NK-92 (cell line): ENCODE measurements at regions not wholly inside any gene's neighbourhood (a gene's known extent, or its start where the extent isn't known, plus 50 kb on each side); places are given as distances from the start of the nearest gene placed in this dataset.

ENCODE experiments used
- DNase-seq: peaks from one replicate; lab custom pipeline; 2025; ENCODE audit not compliant: unreplicated experiment; lab: John Stamatoyannopoulos, UW

- no peak for DNase-seq
Observed at GRCh38 chr1:208879022-208879421, 634.8 kb upstream of the PLXNA2 start.

- DNase-seq: no peak
Observed at GRCh38 chr1:208880433-208881100, 636.4 kb upstream of the PLXNA2 start.

- no peak for DNase-seq
Observed at GRCh38 chr1:208885060-208885459, 640.9 kb upstream of the PLXNA2 start.

DNA sequence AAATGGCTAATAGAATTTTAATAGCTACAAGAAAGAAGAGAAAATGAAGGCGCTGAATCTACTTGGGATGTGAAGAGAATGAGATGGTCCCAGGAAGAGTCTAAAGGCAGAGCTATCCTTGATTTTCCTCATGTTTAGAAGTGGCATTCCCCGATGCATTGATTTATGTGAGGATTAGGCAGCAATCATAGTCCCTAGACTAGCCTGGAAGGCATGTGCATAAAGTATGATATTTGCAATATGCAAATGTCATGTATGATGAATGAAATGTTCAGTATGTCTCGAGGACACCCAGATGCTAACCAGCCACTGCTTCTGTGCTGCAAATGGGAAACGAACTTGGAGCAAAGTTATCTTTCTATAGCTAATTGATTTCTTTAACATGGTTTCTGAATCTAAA, 641.5 kb upstream of the PLXNA2 start:
- DNase-seq: no peak

DNA sequence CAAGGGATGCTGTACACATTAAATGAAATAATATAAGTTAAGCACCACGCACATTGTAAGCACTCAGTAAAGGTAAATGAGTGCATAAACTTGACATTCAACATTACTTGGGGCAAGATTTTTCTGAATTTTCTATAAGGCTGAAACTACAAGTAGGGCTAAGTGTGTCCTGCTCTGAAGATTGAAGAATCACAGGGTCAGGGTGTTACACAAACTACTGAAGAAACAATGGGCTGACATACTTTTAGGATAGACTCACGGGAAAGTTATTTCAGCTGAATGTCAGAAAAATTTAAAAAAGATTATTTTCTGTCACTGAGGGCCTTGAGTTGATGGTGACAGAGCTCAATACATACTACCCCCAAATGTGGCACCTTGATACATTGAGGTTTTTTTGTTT, 644.2 kb upstream of the PLXNA2 start:
- no peak for DNase-seq

- no peak for DNase-seq
Observed at GRCh38 chr1:208892147-208892546, 648.0 kb upstream of the PLXNA2 start.

DNA sequence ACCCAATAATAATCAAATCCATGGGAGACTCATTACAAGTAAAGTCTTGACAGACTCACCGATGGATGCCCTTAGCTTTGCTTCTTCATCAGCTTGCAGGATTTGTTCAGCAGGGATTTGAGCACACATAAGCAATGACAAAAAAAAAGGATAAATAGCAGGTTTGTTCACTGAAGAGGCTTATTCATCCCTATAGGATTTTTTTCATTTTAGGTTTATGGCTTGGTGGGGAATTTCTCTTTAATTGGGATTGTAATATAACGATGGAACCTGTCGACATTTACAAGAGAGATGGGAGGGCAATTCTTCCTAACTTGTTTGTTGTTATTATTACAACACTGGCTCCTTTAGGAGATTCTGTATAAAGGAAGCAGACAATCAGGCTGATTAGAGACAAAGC, 649.1 kb upstream of the PLXNA2 start:
- no peak for DNase-seq

DNA sequence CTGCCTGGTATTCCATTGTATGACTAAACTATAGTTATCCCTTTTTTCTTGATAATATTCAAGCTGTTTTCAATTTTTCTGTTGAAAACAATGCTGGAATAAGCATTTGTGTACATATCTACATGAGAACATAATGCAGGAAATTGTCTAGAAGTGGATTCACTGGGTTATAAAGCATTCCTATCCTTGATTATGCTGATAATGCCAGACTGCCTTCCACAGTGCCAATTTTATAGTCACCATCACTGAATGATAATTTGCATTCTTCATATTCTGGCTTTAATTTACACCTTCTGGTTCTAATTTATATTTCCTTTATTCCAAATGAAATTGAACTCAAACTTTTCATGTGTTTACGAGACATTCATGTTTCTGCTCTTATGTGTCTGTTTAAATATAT, 651.0 kb upstream of the PLXNA2 start:
- no peak for DNase-seq

DNA sequence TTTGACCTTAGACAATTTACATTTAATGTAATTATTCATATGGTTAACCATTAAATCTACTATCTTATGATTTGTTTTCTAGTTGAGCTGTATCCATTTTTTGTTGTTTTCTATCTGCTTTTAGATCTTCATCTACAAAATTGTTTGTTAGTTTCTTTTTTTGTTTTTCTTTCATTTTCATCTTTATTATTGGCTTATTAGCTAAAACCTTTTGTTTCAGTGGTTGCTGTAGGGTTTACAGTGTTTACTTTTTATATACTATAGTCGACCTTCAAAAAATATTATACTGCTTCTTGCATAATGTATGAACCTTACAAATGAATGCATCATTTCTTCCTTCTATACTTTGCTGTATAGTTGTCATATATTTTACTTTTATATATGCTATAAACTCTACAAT, 651.6 kb upstream of the PLXNA2 start:
- no peak for DNase-seq

- no peak for DNase-seq
Observed at GRCh38 chr1:208896768-208897167, 652.6 kb upstream of the PLXNA2 start.

DNA sequence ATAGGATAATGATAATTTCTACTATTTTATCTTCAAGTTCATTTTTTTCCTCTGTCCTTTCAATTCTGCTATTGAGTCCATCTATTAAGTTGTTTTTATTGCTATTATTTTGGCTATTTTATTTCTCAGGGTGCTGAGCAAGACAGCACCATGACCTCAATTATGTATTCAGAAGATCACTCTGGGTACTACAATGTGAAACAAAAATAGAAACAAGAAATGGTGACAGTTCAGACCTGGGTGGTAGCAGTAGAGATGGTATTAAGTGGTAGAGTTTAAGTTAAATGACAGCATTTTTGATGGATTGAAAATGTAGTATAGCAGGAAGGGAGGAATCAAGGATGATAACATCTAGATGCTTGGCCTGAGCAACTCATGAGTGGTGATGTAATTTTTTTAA, 655.3 kb upstream of the PLXNA2 start:
- DNase-seq: no peak

DNA sequence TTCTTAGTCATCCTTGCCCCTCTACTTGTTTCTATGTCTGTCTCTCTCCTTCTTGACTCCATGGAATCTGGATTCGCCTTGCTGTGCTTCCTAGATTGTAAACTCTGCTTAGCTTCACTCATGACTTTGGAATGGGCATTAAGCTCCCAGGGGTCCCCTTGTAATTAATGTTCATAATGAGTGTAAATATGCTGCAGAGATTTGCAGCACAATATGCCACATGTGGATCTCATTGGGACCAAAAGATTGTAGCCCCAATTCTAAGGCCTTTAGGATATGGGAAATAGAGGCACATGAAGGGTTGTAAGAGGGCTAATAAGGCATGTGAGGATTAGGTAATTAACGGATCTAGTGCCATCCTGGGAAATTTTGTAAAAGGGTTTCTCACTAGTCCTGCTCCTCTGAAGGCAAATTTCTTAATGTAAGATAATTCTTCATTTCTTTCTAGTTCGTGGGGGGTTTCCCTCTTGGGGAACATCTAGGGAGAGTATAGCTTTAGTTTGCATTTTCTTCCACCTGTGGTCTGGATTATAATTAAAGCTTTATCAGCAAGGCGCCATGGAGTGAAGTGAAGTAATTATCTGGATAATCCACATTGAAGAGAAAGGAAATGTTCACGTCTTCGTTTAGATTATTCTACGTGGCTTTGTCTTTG, 659.2 kb upstream of the PLXNA2 start:
- DNase-seq: no peak

- no peak for DNase-seq
Observed at GRCh38 chr1:208907790-208908189, 663.6 kb upstream of the PLXNA2 start.

GRCh38 chr1:208909011-208909984, 665.1 kb upstream of the PLXNA2 start:
- DNase-seq: no peak

- no peak for DNase-seq
Observed at GRCh38 chr1:208910161-208910560, 666.0 kb upstream of the PLXNA2 start.

DNA sequence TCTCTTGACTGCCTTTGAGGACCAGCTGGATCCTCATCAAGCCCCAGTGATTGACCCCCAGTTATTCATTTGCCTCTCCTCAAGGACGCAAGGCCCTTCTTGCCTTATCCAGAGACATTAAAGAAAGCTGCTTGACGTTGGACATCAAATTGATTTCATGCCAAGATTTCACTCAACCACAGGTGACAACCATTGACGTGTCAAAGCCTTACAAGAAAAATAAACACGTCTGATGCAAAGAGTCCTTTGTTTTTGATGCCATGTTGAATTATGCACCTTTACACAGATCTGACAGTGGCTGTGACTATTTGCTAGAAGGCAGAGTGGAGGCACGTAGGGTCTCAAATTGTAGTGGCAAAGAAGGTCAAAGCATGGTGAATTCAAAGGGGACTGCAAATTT, 666.2 kb upstream of the CAMK1G start:
- DNase-seq: no peak

DNA sequence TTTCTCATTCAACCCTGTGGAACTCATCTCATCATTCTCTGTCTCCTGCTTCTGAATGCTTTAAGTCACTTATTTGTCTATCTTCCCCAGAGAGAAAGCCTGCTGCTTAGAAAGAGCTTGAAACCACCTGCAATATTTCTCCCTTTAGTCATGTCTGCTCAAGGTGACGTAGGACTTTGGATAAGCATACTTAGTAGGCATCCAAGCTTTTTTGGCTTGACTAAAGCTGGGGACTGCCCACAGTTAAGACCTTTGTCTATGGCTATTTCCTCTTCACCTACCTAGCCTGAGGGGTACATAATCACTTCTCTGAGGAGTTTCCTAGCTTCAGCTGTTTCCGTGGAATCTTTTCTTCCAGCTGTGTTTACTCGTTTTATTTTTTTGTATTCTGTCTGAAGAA, 665.8 kb upstream of the CAMK1G start:
- no peak for DNase-seq

DNA sequence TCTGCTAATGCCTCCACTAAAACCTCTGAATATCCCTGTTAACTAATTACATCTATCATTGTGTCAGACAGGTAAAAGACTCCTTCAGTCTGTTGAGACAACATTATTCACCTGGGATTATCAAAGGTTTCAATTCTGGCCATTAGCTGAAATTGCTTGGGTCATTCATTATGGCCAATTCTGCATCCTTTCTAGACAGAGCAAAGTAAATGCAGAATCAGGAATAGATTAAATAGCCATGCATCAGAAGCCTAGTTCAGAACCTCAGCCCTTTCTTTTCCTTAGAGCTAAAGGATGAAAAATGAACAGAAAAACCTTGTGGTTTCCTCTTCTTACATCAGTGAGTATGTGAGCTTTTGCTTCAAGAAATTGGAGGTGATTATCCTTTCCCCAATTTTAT, 665.4 kb upstream of the CAMK1G start:
- no peak for DNase-seq

- no peak for DNase-seq
Observed at GRCh38 chr1:208919371-208919770, 664.1 kb upstream of the CAMK1G start.

GRCh38 chr1:208921259-208921658, 662.3 kb upstream of the CAMK1G start:
- DNase-seq: no peak

DNA sequence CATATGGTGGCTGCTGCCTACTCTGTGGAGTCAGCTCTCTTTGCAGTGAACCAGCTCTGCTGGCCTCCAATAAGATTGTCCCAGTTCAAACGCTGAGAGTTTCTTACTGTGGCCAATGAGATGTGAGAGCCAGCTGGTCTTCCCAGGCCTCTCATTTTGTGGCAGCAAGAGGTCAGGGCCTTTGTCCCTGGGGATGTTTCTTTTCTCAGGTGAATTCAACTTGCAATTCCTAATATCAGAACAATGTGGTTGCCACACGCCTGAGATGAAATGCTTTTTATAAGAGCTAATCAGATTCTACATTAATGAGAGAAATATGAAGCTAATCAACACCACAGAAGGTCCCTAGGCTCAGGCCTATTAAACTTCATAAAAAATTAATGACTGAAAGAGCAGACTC, 660.1 kb upstream of the CAMK1G start:
- no peak for DNase-seq
